ENCODE measurements at regions not wholly inside any gene's neighbourhood (a gene's known extent, or its start where the extent isn't known, plus 50 kb on each side); places are given as distances from the start of the nearest gene placed in this dataset.

- Histone ChIP-seq H3K4me3 (ENCODE audit: control insufficient read depth in 2 of 3, extremely low read depth in 1 of 3, insufficient read depth in 2 of 3, low read depth in 1 of 3, low read length in 3 of 3) (no peak overlapping the region), H3K27me3 (ENCODE audit: control insufficient read depth, extremely low read depth, insufficient read depth, low read length) (no peaks in the 10 kb centered on the region), H2AFZ (ENCODE audit: control insufficient read depth, low read length) (no peak overlapping the region), H3K27ac (ENCODE audit: control insufficient read depth, insufficient read depth, low read length) (no peak overlapping the region), H3K79me2 (ENCODE audit: control insufficient read depth, insufficient read depth, low read length) (no peaks in the 10 kb centered on the region), H3K9me1 (ENCODE audit: control insufficient read depth, extremely low read depth, insufficient read depth, low read length) (no peaks in the 10 kb centered on the region), H3K9ac (ENCODE audit: control insufficient read depth, extremely low read depth, insufficient read depth, low read length) (no peak overlapping the region), H3K4me2 (ENCODE audit: control insufficient read depth, extremely low read depth, insufficient read depth, low read depth, low read length) (no peak overlapping the region), H3K4me1 (ENCODE audit: control insufficient read depth, extremely low read depth, insufficient read depth, low read length) (no peaks in the 10 kb centered on the region), H4K20me1 (ENCODE audit: control insufficient read depth, extremely low read depth, insufficient read depth, low read length) (no peaks in the 10 kb centered on the region), H3K9me3 (ENCODE audit: control insufficient read depth, low read depth, low read length) (peaks cover 4% of the 10 kb centered on the region), H3K36me3 (ENCODE audit: control insufficient read depth in 2 of 2, extremely low read depth in 1 of 2, insufficient read depth in 2 of 2, low read length in 2 of 2) (no peaks in the 10 kb centered on the region)
- FAIRE-seq (no peak), DNase-seq (ENCODE audit: low read depth, low spot score) (no peak)
- dilution Hi-C loops (cut with MboI; ENCODE audit: extremely low pct_ligation_motif_present, low sequenced_read_pairs), result no loop called here
- TF ChIP-seq CTCF (optimal IDR thresholded peaks at IDR 0.05 in 1 of 3, IDR thresholded peaks at IDR 0.05 in 1 of 3, conservative IDR thresholded peaks at IDR 0.05 in 1 of 3; ENCODE audit: extremely low read depth in 1 of 3, insufficient read depth in 2 of 3, low read length in 3 of 3), result no peak
- TF ChIP-seq EZH2 (IDR thresholded peaks at IDR 0.05; ENCODE audit: low read length), result no peak
These were observed 364.6 kb upstream of the ZNF507 start for GRCh38 chr19:31980796-31981195.

GRCh38 chr19:31981545-31981944 lies 363.9 kb upstream of the ZNF507 start:
- dilution Hi-C loops (cut with MboI; ENCODE audit: extremely low pct_ligation_motif_present, low sequenced_read_pairs), result no loop called here
- H3K27me3 ChIP-seq (ENCODE audit: control insufficient read depth, extremely low read depth, insufficient read depth, low read length), result no peaks in the 10 kb centered on the region
- H3K9ac ChIP-seq (ENCODE audit: control insufficient read depth, extremely low read depth, insufficient read depth, low read length), result no peak overlapping the region
- no peak for TF ChIP-seq EZH2 (IDR thresholded peaks at IDR 0.05; ENCODE audit: low read length)
- no peak for TF ChIP-seq CTCF (optimal IDR thresholded peaks at IDR 0.05 in 1 of 3, IDR thresholded peaks at IDR 0.05 in 1 of 3, conservative IDR thresholded peaks at IDR 0.05 in 1 of 3; ENCODE audit: extremely low read depth in 1 of 3, insufficient read depth in 2 of 3, low read length in 3 of 3)
- H3K9me1 ChIP-seq (ENCODE audit: control insufficient read depth, extremely low read depth, insufficient read depth, low read length), result no peaks in the 10 kb centered on the region
- no peak overlapping the region for H2AFZ ChIP-seq (ENCODE audit: control insufficient read depth, low read length)
- no peak for DNase-seq (ENCODE audit: low read depth, low spot score)
- H3K9me3 ChIP-seq (ENCODE audit: control insufficient read depth, low read depth, low read length), result peaks cover 5% of the 10 kb centered on the region
- no peak overlapping the region for H3K4me3 ChIP-seq (ENCODE audit: control insufficient read depth in 2 of 3, extremely low read depth in 1 of 3, insufficient read depth in 2 of 3, low read depth in 1 of 3, low read length in 3 of 3)
- H3K36me3 ChIP-seq (ENCODE audit: control insufficient read depth in 2 of 2, extremely low read depth in 1 of 2, insufficient read depth in 2 of 2, low read length in 2 of 2), result no peaks in the 10 kb centered on the region
- no peaks in the 10 kb centered on the region for H3K4me1 ChIP-seq (ENCODE audit: control insufficient read depth, extremely low read depth, insufficient read depth, low read length)
- H3K79me2 ChIP-seq (ENCODE audit: control insufficient read depth, insufficient read depth, low read length), result no peaks in the 10 kb centered on the region
- no peak overlapping the region for H3K27ac ChIP-seq (ENCODE audit: control insufficient read depth, insufficient read depth, low read length)
- H3K4me2 ChIP-seq (ENCODE audit: control insufficient read depth, extremely low read depth, insufficient read depth, low read depth, low read length), result no peak overlapping the region
- H4K20me1 ChIP-seq (ENCODE audit: control insufficient read depth, extremely low read depth, insufficient read depth, low read length), result no peaks in the 10 kb centered on the region
- FAIRE-seq, result no peak

Data from keratinocyte (primary cell).